GM12865 (cell line): ENCODE measurements at regions not wholly inside any gene's neighbourhood (a gene's known extent, or its start where the extent isn't known, plus 50 kb on each side); places are given as distances from the start of the nearest gene placed in this dataset.

Experiments
- DNase-seq: peaks from one replicate; pipeline ENCODE4 v3.0.0; 2010; ENCODE audit warnings: low read depth
- H3K4me3 ChIP-seq: 2 replicates; pipeline ENCODE4 v1.5.1; 2011; ENCODE audit warnings: mild to moderate bottlenecking, low read depth, low read length, control low read depth
- TF ChIP-seq, protein P1 (sequence below): IDR thresholded peaks from 2 replicates; pipeline ENCODE4 v1.5.1; 2011; ENCODE audit warnings: low read length, control low read depth, low read depth, inconsistent platforms; ENCODE audit not compliant: insufficient read depth; ENCODE audit errors: missing control alignments

DNA sequence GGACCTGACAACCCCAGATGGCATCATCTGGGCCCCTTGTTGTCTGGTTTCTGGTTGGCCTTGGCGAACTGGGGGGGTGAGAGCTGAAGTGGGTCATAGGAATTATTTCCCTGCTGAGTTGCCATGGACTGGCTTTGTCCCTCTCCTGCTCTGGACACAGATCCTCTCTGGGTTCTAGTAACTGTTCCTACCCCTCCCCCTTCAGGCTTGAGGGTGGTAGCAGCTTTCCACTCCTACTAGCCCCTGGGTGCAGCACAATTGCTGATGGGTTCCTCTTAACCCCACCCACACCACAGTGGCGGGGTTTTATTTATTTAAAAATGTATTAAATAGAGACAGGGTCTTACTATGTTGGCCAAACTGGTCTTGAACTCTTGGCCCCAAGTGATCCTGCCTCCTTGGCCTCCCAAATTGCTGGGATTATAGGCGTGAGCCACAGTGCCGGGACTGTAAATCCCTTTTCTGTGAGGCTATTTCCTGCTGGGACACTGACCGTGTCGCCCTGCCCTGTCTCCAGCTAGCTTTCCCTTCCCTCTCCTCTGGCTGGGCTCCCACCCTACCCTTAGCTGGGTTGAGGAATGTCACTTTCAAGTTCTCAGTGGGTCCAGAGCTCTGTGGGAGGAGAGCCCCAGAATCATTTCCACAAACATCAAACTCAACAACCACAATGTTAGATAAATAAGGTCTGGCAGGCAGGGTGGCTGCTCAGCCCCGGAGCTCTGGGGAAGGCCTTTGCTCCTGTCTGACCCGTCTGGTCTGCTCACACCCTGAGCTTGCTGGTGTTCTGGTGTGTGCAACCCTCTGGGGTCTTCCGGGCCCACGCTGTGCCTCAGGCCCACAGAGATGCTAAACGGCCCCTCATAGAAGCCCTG is 112.7 kb upstream of the WNT4 start:
- no peak overlapping the region for H3K4me3 ChIP-seq
- DNase-seq = no peak
- TF ChIP-seq, protein P1, sequence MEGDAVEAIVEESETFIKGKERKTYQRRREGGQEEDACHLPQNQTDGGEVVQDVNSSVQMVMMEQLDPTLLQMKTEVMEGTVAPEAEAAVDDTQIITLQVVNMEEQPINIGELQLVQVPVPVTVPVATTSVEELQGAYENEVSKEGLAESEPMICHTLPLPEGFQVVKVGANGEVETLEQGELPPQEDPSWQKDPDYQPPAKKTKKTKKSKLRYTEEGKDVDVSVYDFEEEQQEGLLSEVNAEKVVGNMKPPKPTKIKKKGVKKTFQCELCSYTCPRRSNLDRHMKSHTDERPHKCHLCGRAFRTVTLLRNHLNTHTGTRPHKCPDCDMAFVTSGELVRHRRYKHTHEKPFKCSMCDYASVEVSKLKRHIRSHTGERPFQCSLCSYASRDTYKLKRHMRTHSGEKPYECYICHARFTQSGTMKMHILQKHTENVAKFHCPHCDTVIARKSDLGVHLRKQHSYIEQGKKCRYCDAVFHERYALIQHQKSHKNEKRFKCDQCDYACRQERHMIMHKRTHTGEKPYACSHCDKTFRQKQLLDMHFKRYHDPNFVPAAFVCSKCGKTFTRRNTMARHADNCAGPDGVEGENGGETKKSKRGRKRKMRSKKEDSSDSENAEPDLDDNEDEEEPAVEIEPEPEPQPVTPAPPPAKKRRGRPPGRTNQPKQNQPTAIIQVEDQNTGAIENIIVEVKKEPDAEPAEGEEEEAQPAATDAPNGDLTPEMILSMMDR = no peak

DNA sequence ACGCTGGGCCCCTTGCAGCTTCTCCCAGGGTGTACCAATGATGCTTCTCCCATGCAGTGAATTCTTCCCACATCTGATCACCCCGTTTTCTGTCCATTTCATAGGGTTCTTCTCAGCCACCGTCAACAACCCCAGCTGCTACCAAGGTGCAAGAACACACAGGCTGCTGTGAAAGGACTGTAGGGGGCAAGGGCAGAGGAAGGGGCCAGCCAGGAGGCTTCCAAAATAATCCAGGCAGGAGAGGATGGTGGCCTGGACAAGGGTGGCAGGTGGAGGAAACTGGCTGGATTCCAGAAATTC is 113.3 kb upstream of the WNT4 start:
- no peak overlapping the region for H3K4me3 ChIP-seq
- TF ChIP-seq, protein P1 = no peak
- no peak for DNase-seq

DNA sequence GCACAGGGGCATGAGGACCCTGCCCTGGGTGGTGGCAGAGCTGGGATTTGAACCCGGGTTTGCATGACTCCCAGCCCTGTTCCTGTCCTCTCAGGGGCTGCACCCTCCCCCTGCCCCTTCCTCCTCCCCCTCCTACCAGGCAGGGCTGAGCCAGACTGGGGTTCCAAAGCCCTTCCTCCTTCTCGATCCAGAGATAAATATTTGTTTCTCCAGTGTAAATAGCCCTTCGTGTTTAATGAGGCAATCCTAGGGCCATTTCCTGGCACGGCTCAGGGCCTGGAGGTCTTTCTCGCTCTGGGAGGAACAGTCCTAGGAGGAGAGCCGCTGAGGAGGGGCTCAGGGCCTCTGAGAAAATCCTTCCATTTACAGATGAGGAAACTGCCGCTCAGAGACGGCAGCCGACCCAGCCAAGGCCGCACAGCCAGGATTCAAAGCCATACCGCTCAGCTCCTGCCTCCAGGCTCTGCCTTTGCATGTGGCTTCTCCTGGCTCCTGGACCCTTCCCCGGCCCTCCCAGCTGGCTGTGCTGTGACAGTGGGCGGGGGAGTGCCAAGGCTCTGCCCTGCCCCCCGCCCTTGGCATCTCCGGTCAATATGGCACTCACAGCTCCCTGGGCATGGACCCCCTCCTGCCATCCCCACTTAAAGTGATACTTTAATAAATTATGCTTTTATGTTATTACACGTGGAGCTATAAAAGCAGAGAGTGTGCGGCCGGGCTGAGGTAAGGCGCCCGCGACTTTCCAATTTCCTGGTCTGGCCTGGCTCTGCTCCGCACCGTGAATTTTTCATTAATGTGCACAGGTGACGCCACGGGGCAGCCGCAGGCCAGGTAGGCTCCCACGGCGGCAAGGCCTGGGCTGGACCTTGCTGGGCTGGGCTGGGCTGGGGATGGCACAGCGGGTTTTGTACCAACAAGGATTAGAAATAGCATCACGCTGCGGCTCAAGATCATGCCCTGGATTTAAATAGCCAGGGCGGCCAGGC is 114.7 kb upstream of the WNT4 start:
- no peak overlapping the region for H3K4me3 ChIP-seq
- TF ChIP-seq, protein P1 = no peak
- no peak for DNase-seq

DNA sequence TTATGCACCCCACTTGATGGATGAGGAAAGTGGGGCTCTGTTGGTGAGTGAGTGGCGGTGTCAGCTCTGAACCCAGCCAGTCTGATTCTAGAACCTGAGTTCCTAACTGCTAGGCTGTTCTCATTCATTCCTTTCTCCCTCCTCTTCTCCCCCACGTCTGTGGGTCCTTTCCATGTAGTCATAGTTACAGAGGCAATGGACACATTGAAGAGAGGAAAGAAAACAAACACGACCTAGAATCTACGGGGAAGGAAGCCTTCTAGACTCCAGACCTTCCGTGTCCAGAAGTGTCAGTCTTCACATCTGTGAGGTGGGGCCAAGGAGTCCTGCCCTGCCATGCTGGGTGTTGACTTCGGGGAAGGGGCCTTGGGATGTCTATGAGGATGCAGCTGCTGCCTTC is 115.8 kb upstream of the WNT4 start:
- TF ChIP-seq, protein P1 = no peak
- DNase-seq = no peak
- no peak overlapping the region for H3K4me3 ChIP-seq

DNA sequence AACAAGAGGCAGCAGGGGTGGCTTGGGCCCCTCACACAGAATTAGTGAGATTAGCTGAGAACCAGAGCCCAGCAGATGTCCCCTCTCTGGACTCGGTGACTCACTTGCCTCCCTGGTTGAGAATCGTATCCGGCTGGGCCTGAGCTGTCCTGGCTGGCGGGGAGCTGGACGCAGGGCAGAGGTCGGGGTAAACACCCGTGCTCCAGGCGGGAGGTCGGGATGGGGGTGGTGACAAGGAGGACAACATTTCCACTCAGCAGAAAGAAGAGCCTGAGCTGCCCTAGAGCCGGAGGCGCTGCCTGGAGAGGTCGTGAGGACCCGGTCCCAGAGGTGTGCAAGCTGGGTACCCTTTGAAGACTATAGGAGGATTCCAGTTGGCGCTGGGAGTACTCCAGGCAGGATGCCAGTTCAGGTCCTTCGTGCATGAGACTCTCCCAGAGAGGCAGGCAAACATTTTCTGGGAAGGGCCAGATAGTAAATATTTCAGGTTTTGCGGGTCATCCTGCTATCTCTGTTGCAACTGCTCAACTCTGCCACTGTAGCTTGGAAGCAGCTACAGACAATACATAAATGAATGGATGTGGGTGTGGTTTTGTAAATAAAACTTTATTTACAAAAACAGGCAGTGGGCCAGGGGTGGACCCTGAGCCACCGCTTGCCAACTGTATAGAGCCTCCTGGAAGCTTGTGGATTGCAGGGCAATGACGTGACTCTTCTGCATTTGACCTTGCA is 116.8 kb upstream of the WNT4 start:
- TF ChIP-seq, protein P1 = no peak
- H3K4me3 ChIP-seq = no peak overlapping the region
- no peak for DNase-seq

DNA sequence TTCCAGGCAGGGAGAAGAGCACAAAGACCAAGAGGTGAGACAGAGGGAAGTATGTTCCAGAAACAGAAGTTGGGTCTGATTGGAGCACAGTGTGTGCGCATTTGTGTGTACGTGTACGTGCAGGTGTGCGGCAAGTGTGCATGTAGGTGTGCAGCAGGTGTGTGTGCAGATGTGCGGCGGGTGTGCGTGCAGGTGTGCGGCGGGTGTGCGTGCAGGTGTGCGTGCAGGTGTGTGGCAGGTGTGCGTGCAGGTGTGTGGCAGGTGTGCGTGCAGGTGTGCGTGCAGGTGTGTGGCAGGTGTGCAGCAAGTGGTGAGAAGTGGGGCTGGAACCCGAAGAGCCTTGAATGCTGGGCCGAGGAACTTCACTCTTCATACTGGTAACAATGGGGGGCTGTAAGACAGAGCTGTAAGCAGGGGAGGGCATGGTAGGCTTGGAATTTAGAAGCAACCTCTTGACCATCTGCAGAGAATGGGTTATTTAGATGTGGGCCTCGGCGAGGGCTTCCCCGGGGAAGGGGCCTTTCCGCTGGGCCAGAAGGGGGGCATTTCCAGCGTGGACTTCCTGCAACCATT is 118.0 kb upstream of the WNT4 start:
- no peak for DNase-seq
- TF ChIP-seq, protein P1 = no peak
- H3K4me3 ChIP-seq = no peak overlapping the region
